HEK293T (cell line): ENCODE measurements at regions not wholly inside any gene's neighbourhood (a gene's known extent, or its start where the extent isn't known, plus 50 kb on each side); places are given as distances from the start of the nearest gene placed in this dataset.

ENCODE experiments used
- CTCF ChIA-PET: fragments of 350-600 bp; formaldehyde crosslinking; extraction: SDS; loops from one replicate; lab custom pipeline; 2021; ENCODE audit warnings: antibody characterized with exemption, inconsistent platforms; lab: Yijun Ruan, JAX
- POLR2A ChIA-PET: fragments of 350-600 bp; formaldehyde crosslinking; extraction: SDS; loops from one replicate; lab custom pipeline; 2020; ENCODE audit warnings: antibody characterized with exemption, inconsistent platforms; lab: Yijun Ruan, JAX
- DNase-seq: peaks from one replicate; pipeline ENCODE4 v3.0.0; 2012; ENCODE audit warnings: mixed read lengths; ENCODE audit errors: extremely low spot score
- ARNT ChIP-seq: fragments of 450-650 bp; IDR thresholded peaks from 2 replicates; pipeline ENCODE4 v1.6.1; 2017; ENCODE audit warnings: mild to moderate bottlenecking
- BHLHE40 ChIP-seq: fragments of 450-650 bp; IDR thresholded peaks from 2 replicates; pipeline ENCODE4 v1.6.1; 2016; ENCODE audit warnings: mild to moderate bottlenecking, moderate library complexity, borderline replicate concordance
- CTBP1 ChIP-seq: fragments of 450-650 bp; IDR thresholded peaks from 2 replicates; pipeline ENCODE4 v1.6.1; 2016; ENCODE audit warnings: borderline replicate concordance
- ELF4 ChIP-seq: fragments of 450-650 bp; IDR thresholded peaks from 2 replicates; pipeline ENCODE4 v1.6.1; 2017; ENCODE audit warnings: antibody characterized with exemption
- FOXA1 ChIP-seq: fragments of 450-650 bp; IDR thresholded peaks from 2 replicates; pipeline ENCODE4 v1.6.1; 2016; ENCODE audit warnings: mild to moderate bottlenecking
- FOXK2 ChIP-seq: fragments of 450-650 bp; IDR thresholded peaks from 2 replicates; pipeline ENCODE4 v1.6.1; 2016; ENCODE audit warnings: mild to moderate bottlenecking
- FOXM1 ChIP-seq: fragments of 450-650 bp; IDR thresholded peaks from 2 replicates; pipeline ENCODE4 v1.6.1; 2017; ENCODE audit warnings: mild to moderate bottlenecking, borderline replicate concordance
- HDGF ChIP-seq: fragments of 450-650 bp; IDR thresholded peaks from 2 replicates; pipeline ENCODE4 v1.6.1; 2017; ENCODE audit warnings: antibody characterized with exemption, borderline replicate concordance
- L3MBTL2 ChIP-seq: fragments of 450-650 bp; conservative IDR thresholded peaks from 2 replicates; pipeline ENCODE4 v1.6.1; 2016; ENCODE audit warnings: mild to moderate bottlenecking
- LEF1 ChIP-seq: fragments of 450-650 bp; IDR thresholded peaks from 2 replicates; pipeline ENCODE4 v1.6.1; 2017; ENCODE audit warnings: mild to moderate bottlenecking, borderline replicate concordance
- NFRKB ChIP-seq: fragments of 450-650 bp; IDR thresholded peaks from 2 replicates; pipeline ENCODE4 v1.6.1; 2016; ENCODE audit warnings: mild to moderate bottlenecking, moderate library complexity
- PKNOX1 ChIP-seq: fragments of 450-650 bp; IDR thresholded peaks from 2 replicates; pipeline ENCODE4 v1.6.1; 2016
- SP1 ChIP-seq: fragments of 450-650 bp; IDR thresholded peaks from 2 replicates; pipeline ENCODE4 v1.6.1; 2017
- SUZ12 ChIP-seq: fragments of 450-650 bp; IDR thresholded peaks from 2 replicates; pipeline ENCODE4 v1.6.1; 2016; ENCODE audit warnings: mild to moderate bottlenecking
- TARDBP ChIP-seq: fragments of 450-650 bp; IDR thresholded peaks from 2 replicates; pipeline ENCODE4 v1.6.1; 2016
- ZNF384 ChIP-seq: fragments of 450-650 bp; IDR thresholded peaks from 2 replicates; pipeline ENCODE4 v1.6.1; 2016

DNA sequence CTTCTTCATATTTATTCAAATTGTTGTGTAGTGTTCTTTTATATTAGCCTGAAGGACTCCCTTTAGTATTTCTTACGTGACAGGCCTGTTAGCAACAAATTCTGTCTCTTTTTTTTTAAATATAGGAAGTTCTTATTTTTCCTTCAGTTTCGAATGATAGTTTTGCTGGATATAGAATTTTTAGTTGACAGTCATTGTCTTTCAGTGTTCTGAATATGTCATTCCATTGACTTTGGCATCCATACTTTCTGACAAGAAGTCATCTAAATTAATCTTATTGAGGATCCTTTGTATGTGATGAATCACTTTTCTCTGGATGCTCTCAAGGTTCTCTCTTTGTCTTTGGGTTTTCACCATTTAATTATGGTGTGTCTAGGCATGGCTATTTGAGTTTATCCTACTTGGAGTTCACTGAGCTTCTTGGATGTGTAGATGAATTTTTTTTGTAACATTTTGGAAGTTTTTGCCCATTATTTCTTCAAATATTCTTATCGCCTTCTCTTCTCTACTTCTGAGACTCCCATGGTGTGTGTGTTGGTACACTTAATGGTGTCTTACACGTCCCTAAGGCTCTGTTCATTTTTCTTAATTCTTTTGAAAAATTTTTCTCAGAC lies 82.5 kb upstream of the GTSF1L start:
- POLR2A ChIA-PET, result no interaction called here
- TF ChIP-seq CTBP1, result no peak
- TF ChIP-seq LEF1, result no peak
- TF ChIP-seq PKNOX1, result no peak
- no peak for TF ChIP-seq L3MBTL2
- TF ChIP-seq ZNF384, result no peak
- no peak for TF ChIP-seq BHLHE40
- TF ChIP-seq FOXM1, result no peak
- TF ChIP-seq TARDBP, result no peak
- no peak for TF ChIP-seq ELF4
- TF ChIP-seq SP1, result no peak
- no peak for DNase-seq
- CTCF ChIA-PET, result no interaction called here

GRCh38 chr20:43804781-43805180 lies 78.0 kb upstream of the GTSF1L start:
- ChIA-PET POLR2A (no interaction called here), CTCF (no interaction called here)
- TF ChIP-seq SP1, result no peak
- TF ChIP-seq FOXA1, result no peak
- TF ChIP-seq BHLHE40, result no peak
- no peak for TF ChIP-seq FOXM1
- TF ChIP-seq NFRKB, result no peak
- TF ChIP-seq LEF1, result no peak
- no peak for TF ChIP-seq PKNOX1
- no peak for TF ChIP-seq FOXK2
- no peak for TF ChIP-seq CTBP1
- TF ChIP-seq ZNF384, result no peak
- TF ChIP-seq ARNT, result no peak
- TF ChIP-seq HDGF, result no peak
- no peak for TF ChIP-seq L3MBTL2
- no peak for TF ChIP-seq TARDBP
- TF ChIP-seq SUZ12, result no peak
- TF ChIP-seq ELF4, result no peak
- no peak for DNase-seq

DNA sequence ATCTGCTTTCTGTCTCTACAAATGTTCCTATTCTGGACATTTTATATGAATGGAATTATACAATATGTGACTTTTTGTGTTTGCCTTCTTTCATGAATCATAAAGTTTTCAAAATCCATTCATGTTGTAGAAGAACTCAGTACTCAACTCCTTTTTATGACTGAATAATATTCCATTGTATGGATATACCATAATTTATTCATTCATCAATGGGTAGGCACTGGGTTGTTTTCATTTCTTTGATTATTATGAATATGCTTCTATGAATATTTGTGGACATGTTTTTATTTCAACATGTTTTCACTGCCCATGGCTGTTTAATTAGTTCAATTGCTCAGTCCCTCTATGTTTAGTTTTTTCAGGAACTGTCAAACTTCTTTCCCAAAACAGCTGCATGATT lies 76.5 kb upstream of the GTSF1L start:
- CTCF ChIA-PET, result no interaction called here
- TF ChIP-seq HDGF (no peak), SUZ12 (no peak), LEF1 (no peak), BHLHE40 (no peak), FOXK2 (no peak), TARDBP (no peak), CTBP1 (no peak), ELF4 (no peak), FOXM1 (no peak), FOXA1 (no peak), PKNOX1 (no peak)
- POLR2A ChIA-PET, result no interaction called here
- no peak for DNase-seq

DNA sequence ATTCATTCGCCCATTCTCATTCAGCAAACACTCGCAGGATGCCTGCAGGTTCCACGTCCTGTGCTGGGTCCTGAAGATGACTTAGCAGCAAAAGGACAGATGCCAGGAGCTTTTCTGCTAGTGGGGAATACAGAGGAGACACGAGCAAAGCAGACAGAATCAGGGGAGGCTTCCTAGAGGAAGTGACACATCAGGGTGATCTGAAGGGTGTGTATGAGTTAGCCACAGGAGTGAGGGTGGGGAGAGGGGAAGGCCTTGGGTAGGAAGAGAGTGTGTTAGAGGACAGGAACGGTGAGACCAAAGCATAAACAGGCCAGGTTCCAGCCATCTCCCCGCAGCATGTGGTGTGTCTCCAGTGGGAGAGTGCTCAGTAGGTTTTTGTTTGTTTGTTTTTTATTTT lies 73.4 kb upstream of the GTSF1L start:
- TF ChIP-seq PKNOX1 (no peak), NFRKB (no peak), FOXK2 (no peak), LEF1 (no peak), TARDBP (no peak), ARNT (no peak), ZNF384 (no peak), HDGF (no peak), FOXM1 (no peak), L3MBTL2 (no peak), CTBP1 (no peak), BHLHE40 (no peak), ELF4 (no peak), SP1 (no peak)
- ChIA-PET POLR2A (no interaction called here), CTCF (no interaction called here)
- no peak for DNase-seq

- ChIA-PET POLR2A (interaction anchor here (0.7 kb wide), 1 partner anchor 44 kb away, joined by 3 read pairs; no protein-coding TSS in a partner anchor), CTCF (no interaction called here)
- TF ChIP-seq NFRKB, result no peak
- no peak for TF ChIP-seq TARDBP
- DNase-seq, result no peak
Observed at GRCh38 chr20:43799741-43800140, 72.9 kb upstream of the GTSF1L start.

GRCh38 chr20:43799150-43799711 lies 72.4 kb upstream of the GTSF1L start:
- TF ChIP-seq FOXA1, result no peak
- no peak for TF ChIP-seq ELF4
- TF ChIP-seq NFRKB, result no peak
- TF ChIP-seq HDGF, result no peak
- no peak for TF ChIP-seq SUZ12
- TF ChIP-seq TARDBP, result no peak
- TF ChIP-seq FOXK2, result no peak
- no peak for TF ChIP-seq PKNOX1
- TF ChIP-seq L3MBTL2, result no peak
- TF ChIP-seq CTBP1, result no peak
- no peak for TF ChIP-seq ARNT
- no peak for TF ChIP-seq ZNF384
- TF ChIP-seq SP1, result no peak
- TF ChIP-seq BHLHE40, result no peak
- ChIA-PET POLR2A (interaction anchor here (0.6 to 0.7 kb wide), 2 partner anchors 44 to 107 kb away, joined by 3 read pairs; no protein-coding TSS in a partner anchor), CTCF (no interaction called here)
- no peak for DNase-seq
